Liver (tissue), 8 donors: ENCODE measurements at regions not wholly inside any gene's neighbourhood (a gene's known extent, or its start where the extent isn't known, plus 50 kb on each side); places are given as distances from the start of the nearest gene placed in this dataset.

ENCODE experiments used
- DNase-seq: peaks from one replicate; pipeline ENCODE4 v3.0.0-alpha.2; 2017; ENCODE audit warnings: low spot score
- H3K27ac ChIP-seq, 2 donors: one replicate each; pipeline ENCODE4 v1.7.0; 2013; ENCODE audit warnings: inconsistent platforms in 2 of 2, low read length in 2 of 2, control low read depth in 1 of 2, low read depth in 1 of 2, mild to moderate bottlenecking in 1 of 2
- H3K27me3 ChIP-seq, 4 donors: one replicate each; pipeline versions ENCODE4 v1.6.1 to v1.7.0; 2013; ENCODE audit warnings: low read length in 3 of 4, inconsistent platforms in 1 of 4, mild to moderate bottlenecking in 1 of 4, moderate library complexity in 1 of 4; ENCODE audit not compliant: control insufficient read depth in 4 of 4, insufficient read depth in 4 of 4
- H3K36me3 ChIP-seq, 4 donors: one replicate each; pipeline versions ENCODE4 v1.6.1 to v1.7.0; 2013; ENCODE audit warnings: low read length in 3 of 4, mild to moderate bottlenecking in 3 of 4, low read depth in 1 of 4, moderate library complexity in 1 of 4; ENCODE audit not compliant: control insufficient read depth in 4 of 4, insufficient read depth in 3 of 4
- H3K4me1 ChIP-seq, 4 donors: one replicate each; pipeline versions ENCODE4 v1.6.1 to v1.7.0; 2013; ENCODE audit warnings: low read length in 3 of 4, mild to moderate bottlenecking in 3 of 4, moderate library complexity in 1 of 4; ENCODE audit not compliant: control insufficient read depth in 4 of 4, insufficient read depth in 4 of 4
- H3K4me3 ChIP-seq, 3 donors: one replicate each; pipeline versions ENCODE4 v1.6.1 to v1.7.0; 2013; ENCODE audit warnings: low read length in 3 of 3, control low read depth in 1 of 3, low read depth in 1 of 3, mild to moderate bottlenecking in 1 of 3
- H3K9ac ChIP-seq, 2 donors: one replicate each; pipeline ENCODE4 v1.7.0; 2013; ENCODE audit warnings: low read length in 2 of 2, mild to moderate bottlenecking in 2 of 2, moderate library complexity in 2 of 2, control low read depth in 1 of 2, low read depth in 1 of 2
- H3K9me3 ChIP-seq, 4 donors: one replicate each; pipeline versions ENCODE4 v1.6.1 to v1.7.0; 2013; ENCODE audit warnings: low read length in 3 of 4; ENCODE audit not compliant: control insufficient read depth in 4 of 4
- CTCF ChIP-seq: fragments of 150-350 bp; IDR thresholded peaks from 2 replicates; pipeline ENCODE4 v1.5.1; 2017; ENCODE audit warnings: improper control_type of control experiment, low read depth, low read length; ENCODE audit not compliant: missing input control
- EGR1 ChIP-seq, 2 donors: IDR thresholded peaks; 2 replicates each; pipeline ENCODE4 v1.6.1; 2016 to 2018; ENCODE audit warnings: antibody characterized with exemption in 2 of 2, low read depth in 2 of 2
- FOXA1 ChIP-seq: IDR thresholded peaks from 2 replicates; pipeline ENCODE4 v1.6.1; 2016; ENCODE audit warnings: antibody characterized with exemption
- FOXA2 ChIP-seq: IDR thresholded peaks from 2 replicates; pipeline ENCODE4 v1.6.1; 2016; ENCODE audit warnings: antibody characterized with exemption
- GABPA ChIP-seq, 2 donors: IDR thresholded peaks in 1 of 2; conservative IDR thresholded peaks in 1 of 2; 2 replicates each; pipeline ENCODE4 v1.6.1; 2016; ENCODE audit warnings: antibody characterized with exemption in 2 of 2, mild to moderate bottlenecking in 1 of 2, moderate library complexity in 1 of 2
- HNF4A ChIP-seq, 2 donors: conservative IDR thresholded peaks; 2 replicates each; pipeline ENCODE4 v1.6.1; 2016; ENCODE audit warnings: antibody characterized with exemption in 2 of 2, mild to moderate bottlenecking in 2 of 2
- HNF4G ChIP-seq: IDR thresholded peaks from 2 replicates; pipeline ENCODE4 v1.6.1; 2016; ENCODE audit warnings: antibody characterized with exemption
- JUND ChIP-seq, 2 donors: IDR thresholded peaks; 2 replicates each; pipeline ENCODE4 v1.6.1; 2016; ENCODE audit warnings: antibody characterized with exemption in 2 of 2
- MAX ChIP-seq: IDR thresholded peaks from 2 replicates; pipeline ENCODE4 v1.6.1; 2016; ENCODE audit warnings: antibody characterized with exemption
- NR2F2 ChIP-seq: IDR thresholded peaks from 2 replicates; pipeline ENCODE4 v1.6.1; 2016; ENCODE audit warnings: antibody characterized with exemption
- RAD21 ChIP-seq, 2 donors: IDR thresholded peaks; 2 replicates each; pipeline ENCODE4 v1.6.1; 2016; ENCODE audit warnings: antibody characterized with exemption in 2 of 2, mild to moderate bottlenecking in 2 of 2
- REST ChIP-seq: IDR thresholded peaks from 2 replicates; pipeline ENCODE4 v1.6.1; 2016; ENCODE audit warnings: antibody characterized with exemption, mild to moderate bottlenecking
- RXRA ChIP-seq, 2 donors: IDR thresholded peaks; 2 replicates each; pipeline ENCODE4 v1.6.1; 2017 to 2018; ENCODE audit warnings: antibody characterized with exemption in 2 of 2, mild to moderate bottlenecking in 1 of 2
- SP1 ChIP-seq: IDR thresholded peaks from 2 replicates; pipeline ENCODE4 v1.6.1; 2018; ENCODE audit warnings: antibody characterized with exemption, mild to moderate bottlenecking
- TAF1 ChIP-seq: conservative IDR thresholded peaks from 2 replicates; pipeline ENCODE4 v1.6.1; 2016; ENCODE audit warnings: antibody characterized with exemption, mild to moderate bottlenecking
- YY1 ChIP-seq: IDR thresholded peaks from 2 replicates; pipeline ENCODE4 v1.6.1; 2016; ENCODE audit warnings: antibody characterized with exemption, mild to moderate bottlenecking
- ZBTB33 ChIP-seq: IDR thresholded peaks from 2 replicates; pipeline ENCODE4 v1.6.1; 2016; ENCODE audit warnings: antibody characterized with exemption
- WGBS: extraction: QIAGEN DNeasy Blood & Tissue Kit; methylation state at CpG from one replicate; pipeline ENCODE4 v1.1.7; 2013; 5-methylcytosine and 5-hydroxymethylcytosine counted together
- TF ChIP-seq, protein P1 (sequence below): IDR thresholded peaks from 2 replicates; pipeline ENCODE4 v1.6.1; 2016; ENCODE audit warnings: antibody characterized with exemption
- donor health status: healthy.
- donor health status: healthy.
- donor health status: healthy.
- donor health status: healthy.
- donor health status: healthy.

GRCh38 chr5:52657247-52657645 is 130.5 kb upstream of the ITGA1 start:
- TF ChIP-seq YY1 (no peak), CTCF (peak; percentile 52), RAD21 (IDR thresholded peaks at IDR 0.05) (peak; percentile 76 to 82)
- Histone ChIP-seq H3K27me3 (peaks cover 0 to 5% (median under 1%) of the 10 kb centered on the region in 4 donors), H3K4me3 (no peak overlapping the region), H3K36me3 (no peaks in the 10 kb centered on the region), H3K9ac (no peak overlapping the region), H3K4me1 (no peaks in the 10 kb centered on the region), H3K27ac (no peak overlapping the region), H3K9me3 (no peaks in the 10 kb centered on the region)
- 7% methylated on average over 3 of the region's 3 CpGs for WGBS
- no peak for DNase-seq

- Histone ChIP-seq H3K36me3 (no peaks in the 10 kb centered on the region), H3K4me3 (no peak overlapping the region), H3K9me3 (no peaks in the 10 kb centered on the region), H3K9ac (no peak overlapping the region), H3K27ac (no peak overlapping the region), H3K4me1 (no peaks in the 10 kb centered on the region), H3K27me3 (peaks cover 0 to 5% (median 0%) of the 10 kb centered on the region in 4 donors)
- WGBS: 93% methylated on average over 2 of the region's 2 CpGs
- no peak for DNase-seq
- no peak for TF ChIP-seq FOXA1
These were observed 129.5 kb upstream of the ITGA1 start for GRCh38 chr5:52658246-52658645.

- TF ChIP-seq HNF4G (no peak), FOXA1 (no peak), REST (no peak), EGR1 (IDR thresholded peaks at IDR 0.05; ENCODE audit: low read depth in 2 of 2) (no peak), GABPA (IDR thresholded peaks at IDR 0.05 in 1 of 2, conservative IDR thresholded peaks at IDR 0.05 in 1 of 2) (no peak), RXRA (IDR thresholded peaks at IDR 0.05) (no peak), ZBTB33 (no peak), HNF4A (conservative IDR thresholded peaks at IDR 0.05) (no peak), MAX (no peak), FOXA2 (no peak), NR2F2 (no peak), SP1 (no peak), JUND (IDR thresholded peaks at IDR 0.05) (no peak), TAF1 (no peak), RAD21 (IDR thresholded peaks at IDR 0.05) (no peak)
- TF ChIP-seq, protein P1, sequence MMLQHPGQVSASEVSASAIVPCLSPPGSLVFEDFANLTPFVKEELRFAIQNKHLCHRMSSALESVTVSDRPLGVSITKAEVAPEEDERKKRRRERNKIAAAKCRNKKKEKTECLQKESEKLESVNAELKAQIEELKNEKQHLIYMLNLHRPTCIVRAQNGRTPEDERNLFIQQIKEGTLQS: no peak
- DNase-seq: no peak
- H3K27me3 ChIP-seq: no peaks in the 10 kb centered on the region
- H3K4me3 ChIP-seq: no peak overlapping the region
- H3K9ac ChIP-seq: no peak overlapping the region
- no peaks in the 10 kb centered on the region for H3K36me3 ChIP-seq
- peaks cover 0 to 1% (median 0%) of the 10 kb centered on the region in 4 donors for H3K4me1 ChIP-seq
- H3K9me3 ChIP-seq: no peaks in the 10 kb centered on the region
- no peak overlapping the region for H3K27ac ChIP-seq
- WGBS: 82% methylated on average over 1 of the region's 1 CpG
These were observed 127.1 kb upstream of the ITGA1 start for GRCh38 chr5:52660621-52661020.
